ENCODE measurements at regions not wholly inside any gene's neighbourhood (a gene's known extent, or its start where the extent isn't known, plus 50 kb on each side); places are given as distances from the start of the nearest gene placed in this dataset.

DNA sequence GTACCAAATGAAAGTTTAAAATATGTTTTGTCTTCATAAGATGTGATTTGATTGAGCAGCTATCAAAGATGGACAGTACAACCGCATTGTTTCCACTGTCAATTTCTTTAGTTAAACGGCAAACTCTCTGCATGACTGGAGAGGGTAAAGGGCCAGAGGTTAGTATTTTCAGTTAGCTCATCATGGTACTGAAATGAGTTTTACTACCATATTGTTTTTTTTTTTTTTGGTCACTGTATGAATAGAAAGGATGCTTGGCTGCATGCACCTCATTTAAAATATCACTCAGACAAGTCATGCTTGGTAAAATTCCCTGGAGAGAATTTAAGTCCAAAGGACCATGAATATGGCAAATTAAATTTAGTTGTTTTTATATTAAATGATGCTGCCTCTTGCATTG, 942.1 kb upstream of the SPRY2 start:
- TF ChIP-seq POLR2A (IDR thresholded peaks at IDR 0.05) (no peak), CTCF (IDR thresholded peaks at IDR 0.05) (no peak)
